Natural killer cell (primary cell): ENCODE measurements at regions not wholly inside any gene's neighbourhood (a gene's known extent, or its start where the extent isn't known, plus 50 kb on each side); places are given as distances from the start of the nearest gene placed in this dataset.

Experiments
- ATAC-seq, 3 donors: fragments of 150-1000 bp in 2 of 3; fragments of 200-7000 bp in 1 of 3; cut with Tn5 transposase; 1 replicate in 1 of 3; 2 replicates in 2 of 3; pipeline ENCODE4 v1.10.0; 2021; ENCODE audit warnings: mild to moderate bottlenecking in 2 of 3, moderate library complexity in 2 of 3
- DNase-seq, 2 donors: peaks; one replicate each; pipeline versions ENCODE4 v3.0.0 to v3.0.0-alpha.2; 2013 to 2021; ENCODE audit warnings: mixed read lengths in 1 of 2
- H3K27ac ChIP-seq: one replicate; pipeline ENCODE4 v1.5.1; 2013; ENCODE audit warnings: mild to moderate bottlenecking, low read length
- H3K27me3 ChIP-seq: one replicate; pipeline ENCODE4 v1.6.1; 2013; ENCODE audit warnings: low read length; ENCODE audit not compliant: control insufficient read depth, insufficient read depth
- H3K36me3 ChIP-seq: one replicate; pipeline ENCODE4 v1.6.1; 2013; ENCODE audit warnings: low read length; ENCODE audit not compliant: control insufficient read depth, insufficient read depth
- H3K4me1 ChIP-seq: one replicate; pipeline ENCODE4 v1.6.1; 2013; ENCODE audit warnings: low read length; ENCODE audit not compliant: control insufficient read depth, insufficient read depth
- H3K4me3 ChIP-seq: one replicate; pipeline ENCODE4 v1.5.1; 2013; ENCODE audit warnings: low read length
- H3K9me3 ChIP-seq: one replicate; pipeline ENCODE4 v1.6.1; 2013; ENCODE audit warnings: low read length; ENCODE audit not compliant: control insufficient read depth, insufficient read depth
- H3K27ac Mint-ChIP-seq, 2 donors: one replicate each; pipeline ENCODE4 v1.8.0; 2022; ENCODE audit warnings: mild to moderate bottlenecking in 2 of 2, mixed read lengths in 2 of 2, moderate library complexity in 1 of 2
- H3K27me3 Mint-ChIP-seq, 2 donors: one replicate each; pipeline ENCODE4 v1.8.0; 2022; ENCODE audit warnings: low read depth in 2 of 2, mixed read lengths in 2 of 2
- H3K36me3 Mint-ChIP-seq: one replicate; pipeline ENCODE4 v1.8.0; 2022; ENCODE audit warnings: mixed read lengths
- H3K4me1 Mint-ChIP-seq, 2 donors: one replicate each; pipeline ENCODE4 v1.8.0; 2022; ENCODE audit warnings: mixed read lengths in 2 of 2
- H3K4me3 Mint-ChIP-seq: one replicate; pipeline ENCODE4 v1.8.0; 2022; ENCODE audit warnings: mild to moderate bottlenecking, moderate library complexity, mixed read lengths
- H3K9me3 Mint-ChIP-seq, 2 donors: one replicate each; pipeline ENCODE4 v1.8.0; 2022; ENCODE audit warnings: mixed read lengths in 2 of 2
- WGBS: methylation state at CpG from one replicate; pipeline ENCODE4 v1.1.7; 2013; ENCODE audit warnings: missing lambda C conversion rate; ENCODE audit not compliant: insufficient coverage; 5-methylcytosine and 5-hydroxymethylcytosine counted together
- intact Hi-C: fragments of 100-400 bp; cut with micrococcal nuclease; formaldehyde crosslinking; loops from one replicate; pipeline ENCODE4 v1.14.2; 2022
- TF ChIP-seq, protein P1 (sequence below): fragments of 200-600 bp; IDR thresholded peaks from one replicate; pipeline ENCODE4 v1.8.0; 2022; ENCODE audit warnings: antibody characterized with exemption

GRCh38 chr6:167671977-167672687, 154.6 kb upstream of the AFDN start:
- Histone ChIP-seq H3K27ac (no peak overlapping the region), H3K4me1 (no peaks in the 10 kb centered on the region), H3K4me3 (no peak overlapping the region), H3K36me3 (no peaks in the 10 kb centered on the region), H3K27me3 (no peaks in the 10 kb centered on the region), H3K9me3 (peaks cover 5% of the 10 kb centered on the region)
- 94% methylated on average over 33 of the region's 33 CpGs for WGBS
- peaks cover 5 to 8% of the 10 kb centered on the region in 2 donors for H3K27me3 Mint-ChIP-seq
- H3K36me3 Mint-ChIP-seq = no peaks in the 10 kb centered on the region
- no peaks in the 10 kb centered on the region for H3K4me1 Mint-ChIP-seq
- H3K27ac Mint-ChIP-seq = no peak overlapping the region
- H3K4me3 Mint-ChIP-seq = no peak overlapping the region
- peaks cover 3 to 8% of the 10 kb centered on the region in 2 donors for H3K9me3 Mint-ChIP-seq
- ATAC-seq = no peak
- intact Hi-C loops = no loop called here
- no peak for DNase-seq
- TF ChIP-seq, protein P1, sequence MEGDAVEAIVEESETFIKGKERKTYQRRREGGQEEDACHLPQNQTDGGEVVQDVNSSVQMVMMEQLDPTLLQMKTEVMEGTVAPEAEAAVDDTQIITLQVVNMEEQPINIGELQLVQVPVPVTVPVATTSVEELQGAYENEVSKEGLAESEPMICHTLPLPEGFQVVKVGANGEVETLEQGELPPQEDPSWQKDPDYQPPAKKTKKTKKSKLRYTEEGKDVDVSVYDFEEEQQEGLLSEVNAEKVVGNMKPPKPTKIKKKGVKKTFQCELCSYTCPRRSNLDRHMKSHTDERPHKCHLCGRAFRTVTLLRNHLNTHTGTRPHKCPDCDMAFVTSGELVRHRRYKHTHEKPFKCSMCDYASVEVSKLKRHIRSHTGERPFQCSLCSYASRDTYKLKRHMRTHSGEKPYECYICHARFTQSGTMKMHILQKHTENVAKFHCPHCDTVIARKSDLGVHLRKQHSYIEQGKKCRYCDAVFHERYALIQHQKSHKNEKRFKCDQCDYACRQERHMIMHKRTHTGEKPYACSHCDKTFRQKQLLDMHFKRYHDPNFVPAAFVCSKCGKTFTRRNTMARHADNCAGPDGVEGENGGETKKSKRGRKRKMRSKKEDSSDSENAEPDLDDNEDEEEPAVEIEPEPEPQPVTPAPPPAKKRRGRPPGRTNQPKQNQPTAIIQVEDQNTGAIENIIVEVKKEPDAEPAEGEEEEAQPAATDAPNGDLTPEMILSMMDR = no peak

GRCh38 chr6:167672738-167673137, 154.0 kb upstream of the AFDN start:
- no peak for ATAC-seq
- Histone ChIP-seq H3K36me3 (no peaks in the 10 kb centered on the region), H3K27me3 (peaks cover 3% of the 10 kb centered on the region), H3K27ac (no peak overlapping the region), H3K9me3 (peaks cover 5% of the 10 kb centered on the region), H3K4me1 (no peaks in the 10 kb centered on the region), H3K4me3 (no peak overlapping the region)
- intact Hi-C loops = no loop called here
- Mint-ChIP-seq H3K4me3 (no peak overlapping the region), H3K36me3 (no peaks in the 10 kb centered on the region), H3K27ac (no peak overlapping the region), H3K9me3 (peaks cover 3 to 8% of the 10 kb centered on the region in 2 donors), H3K4me1 (no peaks in the 10 kb centered on the region), H3K27me3 (peaks cover 5 to 8% of the 10 kb centered on the region in 2 donors)
- DNase-seq = no peak
- WGBS = 92% methylated on average over 3 of the region's 3 CpGs
- TF ChIP-seq, protein P1 = no peak

DNA sequence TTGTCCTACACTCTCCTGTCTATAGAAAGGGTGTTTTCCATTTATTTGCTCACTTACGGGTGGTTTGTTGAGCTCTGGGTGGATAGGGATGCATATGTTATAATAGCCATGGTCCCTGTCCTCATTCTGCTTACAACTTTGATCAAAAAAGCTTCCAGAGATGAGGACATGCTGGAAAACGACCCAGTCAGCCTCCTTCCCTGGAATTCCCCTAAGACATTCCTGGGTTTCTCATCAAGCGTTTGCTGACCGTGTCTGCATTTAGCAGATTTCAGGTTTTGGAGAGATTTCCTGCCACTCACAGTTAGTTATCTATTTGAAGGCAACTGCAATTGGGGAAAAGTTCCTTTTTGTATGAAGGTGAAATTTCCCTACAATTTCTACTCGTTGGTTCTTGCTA, 152.8 kb upstream of the AFDN start:
- Mint-ChIP-seq H3K27me3 (peaks cover 7 to 8% of the 10 kb centered on the region in 2 donors), H3K9me3 (peaks cover 3 to 8% of the 10 kb centered on the region in 2 donors), H3K4me1 (no peaks in the 10 kb centered on the region), H3K4me3 (no peak overlapping the region), H3K36me3 (no peaks in the 10 kb centered on the region), H3K27ac (no peak overlapping the region)
- H3K4me3 ChIP-seq = no peak overlapping the region
- H3K27ac ChIP-seq = no peak overlapping the region
- ATAC-seq (no peak), DNase-seq (no peak)
- intact Hi-C loops = no loop called here
- H3K9me3 ChIP-seq = peaks cover 5% of the 10 kb centered on the region
- TF ChIP-seq, protein P1 = no peak
- no peaks in the 10 kb centered on the region for H3K36me3 ChIP-seq
- peaks cover 6% of the 10 kb centered on the region for H3K27me3 ChIP-seq
- 76% methylated on average over 4 of the region's 5 CpGs for WGBS
- no peaks in the 10 kb centered on the region for H3K4me1 ChIP-seq

DNA sequence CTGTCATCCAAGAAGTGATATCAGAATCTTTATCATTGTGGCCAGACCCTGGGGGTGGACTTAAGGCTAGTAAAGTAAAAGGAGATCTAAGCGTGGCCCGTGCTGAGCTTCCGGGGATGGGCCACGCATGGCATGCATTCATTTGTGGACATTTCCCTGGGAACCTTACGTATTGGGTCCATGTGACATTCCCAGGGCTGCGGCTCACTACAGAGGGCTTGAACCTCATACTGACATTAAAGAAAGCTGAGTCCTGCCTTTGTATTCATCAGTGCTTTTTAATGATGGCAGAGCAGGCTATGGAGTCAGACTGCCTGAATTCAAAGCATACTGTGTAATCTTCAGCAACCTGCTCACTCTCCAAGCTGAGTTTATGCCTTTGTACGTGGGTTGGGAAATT, 152.2 kb upstream of the AFDN start:
- intact Hi-C loops = no loop called here
- Mint-ChIP-seq H3K4me3 (no peak overlapping the region), H3K4me1 (no peaks in the 10 kb centered on the region), H3K36me3 (no peaks in the 10 kb centered on the region), H3K27ac (no peak overlapping the region), H3K27me3 (peaks cover 8 to 13% of the 10 kb centered on the region in 2 donors), H3K9me3 (peaks cover 3 to 8% of the 10 kb centered on the region in 2 donors)
- H3K27me3 ChIP-seq = peaks cover 6% of the 10 kb centered on the region
- H3K9me3 ChIP-seq = peaks cover 5% of the 10 kb centered on the region
- no peaks in the 10 kb centered on the region for H3K36me3 ChIP-seq
- 96% methylated on average over 7 of the region's 7 CpGs for WGBS
- no peak overlapping the region for H3K27ac ChIP-seq
- TF ChIP-seq, protein P1 = no peak
- DNase-seq = no peak
- ATAC-seq = no peak
- H3K4me3 ChIP-seq = no peak overlapping the region
- no peaks in the 10 kb centered on the region for H3K4me1 ChIP-seq
